ENCODE measurements at regions not wholly inside any gene's neighbourhood (a gene's known extent, or its start where the extent isn't known, plus 50 kb on each side); places are given as distances from the start of the nearest gene placed in this dataset.
"Not testable (repeated sequence)": the region's sequence is repeated elsewhere in the genome, so short reads cannot be mapped to it uniquely, and the experiment has no call there.

- Histone ChIP-seq H3K4me1 (ENCODE audit: insufficient read depth, low read length) (no peaks in the 10 kb centered on the region), H3K4me3 (ENCODE audit: low read length in 2 of 2) (no peak overlapping the region), H3K36me3 (ENCODE audit: insufficient read depth, low read length) (no peaks in the 10 kb centered on the region), H3K27ac (ENCODE audit: low read depth, low read length) (no peak overlapping the region), H3K27me3 (ENCODE audit: insufficient read depth, low read length) (no peaks in the 10 kb centered on the region), H3K9me3 (ENCODE audit: control insufficient read depth in 1 of 2, low read length in 2 of 2) (no peaks in the 10 kb centered on the region)
- no peaks in the 10 kb centered on the region for H3K36me3 Mint-ChIP-seq
- H3K27me3 Mint-ChIP-seq = no peaks in the 10 kb centered on the region
- intact Hi-C loops (cut with micrococcal nuclease) = no loop called here
- no peak overlapping the region for H3K27ac Mint-ChIP-seq
- ChIA-PET CTCF (ENCODE audit: partially characterized antibody) (no interaction called here), POLR2A (ENCODE audit: partially characterized antibody) (no interaction called here)
- H3K4me3 Mint-ChIP-seq = no peak overlapping the region
- no peaks in the 10 kb centered on the region for H3K4me1 Mint-ChIP-seq
- DNase-seq = no peak
- H3K9me3 Mint-ChIP-seq = peaks cover 0 to 2% (median 0%) of the 10 kb centered on the region in 8 donors
Measured at GRCh38 chr5:53782620-53783019, 222.2 kb downstream of the NDUFS4 start.

- Mint-ChIP-seq H3K36me3 (no peaks in the 10 kb centered on the region), H3K27me3 (peaks cover 0 to 3% of the 10 kb centered on the region in 2 donors), H3K9me3 (peaks cover 0 to 7% (median 3%) of the 10 kb centered on the region in 8 donors), H3K4me3 (no peak overlapping the region), H3K4me1 (no peaks in the 10 kb centered on the region), H3K27ac (no peak overlapping the region)
- ChIA-PET POLR2A (ENCODE audit: partially characterized antibody) (no interaction called here), CTCF (ENCODE audit: partially characterized antibody) (no interaction called here)
- no peaks in the 10 kb centered on the region for H3K27me3 ChIP-seq (ENCODE audit: insufficient read depth, low read length)
- H3K9me3 ChIP-seq (ENCODE audit: control insufficient read depth in 1 of 2, low read length in 2 of 2) = no peaks in the 10 kb centered on the region
- DNase-seq = no peak
- no peaks in the 10 kb centered on the region for H3K36me3 ChIP-seq (ENCODE audit: insufficient read depth, low read length)
- H3K4me1 ChIP-seq (ENCODE audit: insufficient read depth, low read length) = no peaks in the 10 kb centered on the region
- intact Hi-C loops (cut with micrococcal nuclease) = no loop called here
- H3K27ac ChIP-seq (ENCODE audit: low read depth, low read length) = no peak overlapping the region
- no peak overlapping the region for H3K4me3 ChIP-seq (ENCODE audit: low read length in 2 of 2)
Measured at GRCh38 chr5:53783624-53784228, 223.3 kb downstream of the NDUFS4 start.

GRCh38 chr5:53784596-53784995, 224.2 kb downstream of the NDUFS4 start:
- POLR2A ChIA-PET (ENCODE audit: partially characterized antibody) = no interaction called here

GRCh38 chr5:53785924-53786323, 225.5 kb downstream of the NDUFS4 start:
- POLR2A ChIA-PET (ENCODE audit: partially characterized antibody) = no interaction called here
- H3K27me3 ChIP-seq (ENCODE audit: insufficient read depth, low read length) = no peaks in the 10 kb centered on the region
- intact Hi-C loops (cut with micrococcal nuclease) = no loop called here
- no peak overlapping the region for H3K4me3 ChIP-seq (ENCODE audit: low read length in 2 of 2)
- no peak overlapping the region for H3K27ac ChIP-seq (ENCODE audit: low read depth, low read length)
- no peak for DNase-seq
- H3K27me3 Mint-ChIP-seq = peaks cover 0 to 3% of the 10 kb centered on the region in 2 donors
- H3K9me3 ChIP-seq (ENCODE audit: control insufficient read depth in 1 of 2, low read length in 2 of 2) = no peaks in the 10 kb centered on the region
- H3K4me1 ChIP-seq (ENCODE audit: insufficient read depth, low read length) = no peaks in the 10 kb centered on the region
- H3K36me3 ChIP-seq (ENCODE audit: insufficient read depth, low read length) = no peaks in the 10 kb centered on the region
- H3K27ac Mint-ChIP-seq = no peak overlapping the region
- H3K36me3 Mint-ChIP-seq = no peaks in the 10 kb centered on the region
- H3K4me1 Mint-ChIP-seq = no peaks in the 10 kb centered on the region
- CTCF ChIA-PET (ENCODE audit: partially characterized antibody) = no interaction called here
- peaks cover 0 to 7% (median 3%) of the 10 kb centered on the region in 8 donors for H3K9me3 Mint-ChIP-seq
- no peak overlapping the region for H3K4me3 Mint-ChIP-seq

More at GRCh38 chr5:53784596-53784995, 224.2 kb downstream of the NDUFS4 start:
- Mint-ChIP-seq H3K27ac (no peak overlapping the region), H3K36me3 (no peaks in the 10 kb centered on the region), H3K9me3 (peaks cover 0 to 7% (median 3%) of the 10 kb centered on the region in 8 donors), H3K4me3 (no peak overlapping the region), H3K27me3 (peaks cover 0 to 3% of the 10 kb centered on the region in 2 donors), H3K4me1 (no peaks in the 10 kb centered on the region)
- Histone ChIP-seq H3K27me3 (ENCODE audit: insufficient read depth, low read length) (no peaks in the 10 kb centered on the region), H3K27ac (ENCODE audit: low read depth, low read length) (no peak overlapping the region), H3K4me1 (ENCODE audit: insufficient read depth, low read length) (no peaks in the 10 kb centered on the region), H3K9me3 (ENCODE audit: control insufficient read depth in 1 of 2, low read length in 2 of 2) (no peaks in the 10 kb centered on the region), H3K4me3 (ENCODE audit: low read length in 2 of 2) (no peak overlapping the region), H3K36me3 (ENCODE audit: insufficient read depth, low read length) (no peaks in the 10 kb centered on the region)
- intact Hi-C loops (cut with micrococcal nuclease) = no loop called here
- CTCF ChIA-PET (ENCODE audit: partially characterized antibody) = no interaction called here
- no peak for DNase-seq

GRCh38 chr5:53790026-53790425, 229.6 kb downstream of the NDUFS4 start:
- POLR2A ChIA-PET (ENCODE audit: partially characterized antibody) = no interaction called here
- no peaks in the 10 kb centered on the region for H3K4me1 Mint-ChIP-seq

GRCh38 chr5:53792338-53792737, 231.9 kb downstream of the NDUFS4 start:
- H3K4me1 Mint-ChIP-seq = no peaks in the 10 kb centered on the region
- POLR2A ChIA-PET (ENCODE audit: partially characterized antibody) = no interaction called here

More at GRCh38 chr5:53790026-53790425, 229.6 kb downstream of the NDUFS4 start:
- Histone ChIP-seq H3K36me3 (ENCODE audit: insufficient read depth, low read length) (no peaks in the 10 kb centered on the region), H3K27me3 (ENCODE audit: insufficient read depth, low read length) (no peaks in the 10 kb centered on the region), H3K27ac (ENCODE audit: low read depth, low read length) (no peak overlapping the region), H3K9me3 (ENCODE audit: control insufficient read depth in 1 of 2, low read length in 2 of 2) (no peaks in the 10 kb centered on the region), H3K4me3 (ENCODE audit: low read length in 2 of 2) (no peak overlapping the region), H3K4me1 (ENCODE audit: insufficient read depth, low read length) (no peaks in the 10 kb centered on the region)
- peaks cover 0 to 8% (median 3%) of the 10 kb centered on the region in 8 donors for H3K9me3 Mint-ChIP-seq
- no peak overlapping the region for H3K27ac Mint-ChIP-seq
- intact Hi-C loops (cut with micrococcal nuclease) = no loop called here
- no peak overlapping the region for H3K4me3 Mint-ChIP-seq
- H3K36me3 Mint-ChIP-seq = no peaks in the 10 kb centered on the region
- H3K27me3 Mint-ChIP-seq = peaks cover 0 to 3% of the 10 kb centered on the region in 2 donors
- CTCF ChIA-PET (ENCODE audit: partially characterized antibody) = no interaction called here
- no peak for DNase-seq

GRCh38 chr5:53799644-53800043, 239.2 kb downstream of the NDUFS4 start:
- H3K4me3 ChIP-seq (ENCODE audit: low read length in 2 of 2); H3K27me3 Mint-ChIP-seq; H3K36me3 ChIP-seq (ENCODE audit: insufficient read depth, low read length); H3K27me3 ChIP-seq (ENCODE audit: insufficient read depth, low read length); H3K4me1 ChIP-seq (ENCODE audit: insufficient read depth, low read length); CTCF ChIA-PET (ENCODE audit: partially characterized antibody); H3K4me1 Mint-ChIP-seq; H3K27ac ChIP-seq (ENCODE audit: low read depth, low read length); DNase-seq; H3K27ac Mint-ChIP-seq; POLR2A ChIA-PET (ENCODE audit: partially characterized antibody); H3K36me3 Mint-ChIP-seq; intact Hi-C loops (cut with micrococcal nuclease); H3K9me3 ChIP-seq (ENCODE audit: control insufficient read depth in 1 of 2, low read length in 2 of 2); H3K4me3 Mint-ChIP-seq: not testable (repeated sequence)
- H3K9me3 Mint-ChIP-seq = peaks cover 0 to 15% (median 4%) of the 10 kb centered on the region in 8 donors

More at GRCh38 chr5:53792338-53792737, 231.9 kb downstream of the NDUFS4 start:
- H3K36me3 ChIP-seq (ENCODE audit: insufficient read depth, low read length) = no peaks in the 10 kb centered on the region
- H3K27me3 ChIP-seq (ENCODE audit: insufficient read depth, low read length) = no peaks in the 10 kb centered on the region
- H3K27me3 Mint-ChIP-seq = peaks cover 1 to 3% of the 10 kb centered on the region in 2 donors
- no peak overlapping the region for H3K4me3 Mint-ChIP-seq
- intact Hi-C loops (cut with micrococcal nuclease) = no loop called here
- H3K9me3 ChIP-seq (ENCODE audit: control insufficient read depth in 1 of 2, low read length in 2 of 2) = no peaks in the 10 kb centered on the region
- H3K27ac ChIP-seq (ENCODE audit: low read depth, low read length) = no peak overlapping the region
- CTCF ChIA-PET (ENCODE audit: partially characterized antibody) = no interaction called here
- H3K36me3 Mint-ChIP-seq = no peaks in the 10 kb centered on the region
- H3K9me3 Mint-ChIP-seq = peaks cover 0 to 7% (median 4%) of the 10 kb centered on the region in 8 donors
- no peak overlapping the region for H3K27ac Mint-ChIP-seq
- H3K4me1 ChIP-seq (ENCODE audit: insufficient read depth, low read length) = no peaks in the 10 kb centered on the region
- no peak for DNase-seq
- H3K4me3 ChIP-seq (ENCODE audit: low read length in 2 of 2) = no peak overlapping the region

- H3K27me3 ChIP-seq (ENCODE audit: insufficient read depth, low read length); H3K4me3 Mint-ChIP-seq; H3K36me3 ChIP-seq (ENCODE audit: insufficient read depth, low read length); H3K36me3 Mint-ChIP-seq; CTCF ChIA-PET (ENCODE audit: partially characterized antibody); POLR2A ChIA-PET (ENCODE audit: partially characterized antibody); H3K4me3 ChIP-seq (ENCODE audit: low read length in 2 of 2); intact Hi-C loops (cut with micrococcal nuclease); DNase-seq; H3K9me3 ChIP-seq (ENCODE audit: control insufficient read depth in 1 of 2, low read length in 2 of 2); H3K4me1 Mint-ChIP-seq; H3K4me1 ChIP-seq (ENCODE audit: insufficient read depth, low read length); H3K27ac Mint-ChIP-seq; H3K27ac ChIP-seq (ENCODE audit: low read depth, low read length); H3K27me3 Mint-ChIP-seq: not testable (repeated sequence)
- H3K9me3 Mint-ChIP-seq = peaks cover 0 to 18% (median 5%) of the 10 kb centered on the region in 8 donors
Measured at GRCh38 chr5:53808392-53808791, 248.0 kb downstream of the NDUFS4 start.

Measured in CD4-positive, alpha-beta memory T cell (primary cell).